Middle frontal gyrus (tissue), 1 donor: ENCODE measurements at regions not wholly inside any gene's neighbourhood (a gene's known extent, or its start where the extent isn't known, plus 50 kb on each side); places are given as distances from the start of the nearest gene placed in this dataset.
"Not testable (repeated sequence)": the region's sequence is repeated elsewhere in the genome, so short reads cannot be mapped to it uniquely, and the experiment has no call there.

Experiments used
- DNase-seq: peaks from one replicate; pipeline ENCODE4 v3.0.0-alpha.2; 2015; ENCODE audit warnings: low spot score; ENCODE audit errors: extremely low spot score

GRCh38 chr2:235443580-235443979 lies 50.3 kb upstream of the AGAP1 start:
- not testable (repeated sequence) for DNase-seq
